SK-N-MC (cell line): ENCODE measurements at regions not wholly inside any gene's neighbourhood (a gene's known extent, or its start where the extent isn't known, plus 50 kb on each side); places are given as distances from the start of the nearest gene placed in this dataset.

ENCODE experiments used
- EZH2 ChIP-seq: fragments of 200-600 bp; sonication (generic); IDR thresholded peaks from one replicate; pipeline ENCODE4 v1.6.1; 2017; ENCODE audit warnings: antibody characterized with exemption
- POLR2AphosphoS5 ChIP-seq: IDR thresholded peaks from 2 replicates; pipeline ENCODE4 v1.6.1; 2012; ENCODE audit warnings: mild to moderate bottlenecking, low read depth, low read length, borderline replicate concordance

GRCh38 chr5:162288647-162289296 lies 221.2 kb downstream of the GABRG2 start:
- no peak for TF ChIP-seq EZH2
- TF ChIP-seq POLR2AphosphoS5: no peak
